ENCODE measurements at regions not wholly inside any gene's neighbourhood (a gene's known extent, or its start where the extent isn't known, plus 50 kb on each side); places are given as distances from the start of the nearest gene placed in this dataset.

DNA sequence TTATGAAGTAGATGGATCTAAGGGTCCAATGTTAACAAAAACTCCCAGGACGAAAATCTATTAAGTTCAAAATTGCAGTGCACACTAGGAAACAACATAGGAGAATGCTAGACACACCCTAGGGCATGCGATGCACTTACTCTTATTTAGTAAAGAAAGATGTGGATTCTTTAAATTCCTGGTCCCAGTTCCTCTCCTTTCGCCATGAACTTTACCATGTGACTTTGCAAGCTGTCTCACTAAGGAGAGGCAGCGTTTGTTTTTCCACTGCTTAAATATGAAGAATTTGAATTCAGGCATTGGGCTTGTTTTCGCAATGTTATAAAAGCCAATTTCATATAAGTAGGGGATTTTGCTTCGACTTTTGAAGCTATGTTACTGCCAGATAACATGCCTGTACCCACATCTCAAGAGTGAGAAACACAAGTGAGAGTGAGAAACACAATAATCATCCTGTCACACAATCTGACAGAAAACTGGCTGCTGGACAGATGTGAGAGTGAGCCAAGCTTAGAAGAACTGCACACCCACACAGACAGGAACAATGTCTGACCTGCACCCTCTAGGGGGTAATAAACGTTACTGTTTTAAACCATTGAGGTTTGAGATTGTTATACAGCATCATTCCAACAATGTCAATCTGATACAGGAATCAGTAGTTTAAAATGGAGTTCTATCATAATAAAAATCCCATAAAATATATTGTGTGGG, 1308.4 kb downstream of the SLITRK5 start:
- H3K4me2 ChIP-seq = no peak overlapping the region
- CTCF ChIA-PET = no interaction called here
- TF ChIP-seq CBX2 (IDR thresholded peaks at IDR 0.05; ENCODE audit: borderline replicate concordance, low read depth) = no peak
- no peak for TF ChIP-seq SMC3 (IDR thresholded peaks at IDR 0.05)
- TF ChIP-seq HOXB13 (CRISPR knock-in tag; IDR thresholded peaks at IDR 0.05; ENCODE audit: low read depth) = no peak
- TF ChIP-seq HOXB5 (CRISPR knock-in tag; IDR thresholded peaks at IDR 0.05) = no peak
- H3K4me1 ChIP-seq = no peaks in the 10 kb centered on the region
- 28% methylated on average over 7 of the region's 7 CpGs for WGBS (ENCODE audit: missing lambda C conversion rate)
- no peaks in the 10 kb centered on the region for H3K9me3 ChIP-seq
- DNase-seq (ENCODE audit: low read depth in 1 of 2, low spot score in 1 of 2) (no peak), FAIRE-seq (no peak), ATAC-seq (no peak)
- POLR2A ChIA-PET = no interaction called here
- H3K27ac ChIP-seq = no peak overlapping the region
- H3K4me3 ChIP-seq = no peak overlapping the region

DNA sequence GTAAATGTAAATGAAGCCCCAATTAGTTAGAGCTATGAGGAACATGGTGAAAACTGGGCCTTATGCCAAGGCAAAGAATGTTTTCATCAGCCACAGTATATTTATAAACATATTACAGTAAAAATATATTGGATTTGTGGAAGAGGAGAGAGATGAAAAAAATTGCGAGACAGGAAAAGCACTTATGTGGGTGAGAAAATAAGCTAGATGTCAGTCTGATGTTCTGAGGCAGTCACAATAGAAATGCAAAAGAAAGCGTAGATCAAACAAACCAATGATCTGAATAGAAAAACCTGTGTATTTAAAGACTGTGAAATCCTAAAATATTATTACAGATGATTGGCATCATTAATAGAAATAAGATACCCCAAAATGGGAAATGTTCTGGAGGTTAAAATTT, 1332.5 kb downstream of the SLITRK5 start:
- TF ChIP-seq JUNB (IDR thresholded peaks at IDR 0.05) = no peak
- TF ChIP-seq, protein P1, sequence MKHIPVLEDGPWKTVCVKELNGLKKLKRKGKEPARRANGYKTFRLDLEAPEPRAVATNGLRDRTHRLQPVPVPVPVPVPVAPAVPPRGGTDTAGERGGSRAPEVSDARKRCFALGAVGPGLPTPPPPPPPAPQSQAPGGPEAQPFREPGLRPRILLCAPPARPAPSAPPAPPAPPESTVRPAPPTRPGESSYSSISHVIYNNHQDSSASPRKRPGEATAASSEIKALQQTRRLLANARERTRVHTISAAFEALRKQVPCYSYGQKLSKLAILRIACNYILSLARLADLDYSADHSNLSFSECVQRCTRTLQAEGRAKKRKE (CRISPR knock-in tag; IDR thresholded peaks at IDR 0.05; ENCODE audit: low read depth) = no peak
- TF ChIP-seq, protein P2, sequence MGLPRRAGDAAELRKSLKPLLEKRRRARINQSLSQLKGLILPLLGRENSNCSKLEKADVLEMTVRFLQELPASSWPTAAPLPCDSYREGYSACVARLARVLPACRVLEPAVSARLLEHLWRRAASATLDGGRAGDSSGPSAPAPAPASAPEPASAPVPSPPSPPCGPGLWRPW (IDR thresholded peaks at IDR 0.05) = no peak
- no peak for TF ChIP-seq FOSL2 (IDR thresholded peaks at IDR 0.05)
- TF ChIP-seq FOSL2 (CRISPR knock-in tag; IDR thresholded peaks at IDR 0.05) = no peak
- no peak for TF ChIP-seq SREBF2 (IDR thresholded peaks at IDR 0.05)
- no peak for TF ChIP-seq GATA3 (IDR thresholded peaks at IDR 0.05; ENCODE audit: borderline replicate concordance)
- TF ChIP-seq CHD2 (IDR thresholded peaks at IDR 0.05; ENCODE audit: low read length, partially characterized antibody) = no peak
- TF ChIP-seq, protein P3, sequence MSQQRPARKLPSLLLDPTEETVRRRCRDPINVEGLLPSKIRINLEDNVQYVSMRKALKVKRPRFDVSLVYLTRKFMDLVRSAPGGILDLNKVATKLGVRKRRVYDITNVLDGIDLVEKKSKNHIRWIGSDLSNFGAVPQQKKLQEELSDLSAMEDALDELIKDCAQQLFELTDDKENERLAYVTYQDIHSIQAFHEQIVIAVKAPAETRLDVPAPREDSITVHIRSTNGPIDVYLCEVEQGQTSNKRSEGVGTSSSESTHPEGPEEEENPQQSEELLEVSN (IDR thresholded peaks at IDR 0.05; ENCODE audit: borderline replicate concordance, low read depth) = no peak
- TF ChIP-seq CBX8 (IDR thresholded peaks at IDR 0.05) = no peak
- TF ChIP-seq NPAS2 (CRISPR knock-in tag; IDR thresholded peaks at IDR 0.05; ENCODE audit: borderline replicate concordance) = no peak
- TF ChIP-seq KDM5A (IDR thresholded peaks at IDR 0.05) = no peak
- TF ChIP-seq, protein P4, sequence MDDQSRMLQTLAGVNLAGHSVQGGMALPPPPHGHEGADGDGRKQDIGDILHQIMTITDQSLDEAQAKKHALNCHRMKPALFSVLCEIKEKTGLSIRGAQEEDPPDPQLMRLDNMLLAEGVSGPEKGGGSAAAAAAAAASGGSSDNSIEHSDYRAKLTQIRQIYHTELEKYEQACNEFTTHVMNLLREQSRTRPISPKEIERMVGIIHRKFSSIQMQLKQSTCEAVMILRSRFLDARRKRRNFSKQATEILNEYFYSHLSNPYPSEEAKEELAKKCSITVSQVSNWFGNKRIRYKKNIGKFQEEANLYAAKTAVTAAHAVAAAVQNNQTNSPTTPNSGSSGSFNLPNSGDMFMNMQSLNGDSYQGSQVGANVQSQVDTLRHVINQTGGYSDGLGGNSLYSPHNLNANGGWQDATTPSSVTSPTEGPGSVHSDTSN (IDR thresholded peaks at IDR 0.05) = no peak
- no peak for TF ChIP-seq HOXA7 (CRISPR knock-in tag; IDR thresholded peaks at IDR 0.05)
- no peaks in the 10 kb centered on the region for H3K9me3 ChIP-seq
- H3K4me2 ChIP-seq = no peak overlapping the region
- H3K4me3 ChIP-seq = no peak overlapping the region
- no peak for FAIRE-seq
- H3K4me1 ChIP-seq = no peaks in the 10 kb centered on the region
- DNase-seq (ENCODE audit: low read depth in 1 of 2, low spot score in 1 of 2) = no peak
- CTCF ChIA-PET = no interaction called here
- H3K27ac ChIP-seq = no peak overlapping the region
- no peak for ATAC-seq
- WGBS (ENCODE audit: missing lambda C conversion rate) = 60% methylated on average over 2 of the region's 2 CpGs
- POLR2A ChIA-PET = no interaction called here

DNA sequence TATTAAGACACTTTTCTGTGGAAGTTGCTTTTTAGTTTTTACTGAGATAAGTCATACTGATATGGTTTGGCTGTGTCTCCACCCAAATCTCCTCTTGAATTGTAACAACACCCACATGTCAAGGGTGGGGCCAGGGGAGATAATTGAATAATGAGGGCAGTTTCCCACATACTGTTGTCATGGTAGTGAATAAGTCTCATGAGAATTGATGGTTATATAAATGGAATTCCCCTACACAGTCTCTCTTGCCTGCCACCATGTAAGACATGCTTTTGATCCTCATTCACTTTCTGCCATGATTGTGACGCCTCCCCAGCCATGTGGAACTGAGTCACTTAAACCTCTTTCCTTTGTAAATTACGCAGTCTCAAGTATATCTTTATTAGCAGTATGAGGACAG, 1340.4 kb downstream of the SLITRK5 start:
- WGBS (ENCODE audit: missing lambda C conversion rate) = 13% methylated on average over 2 of the region's 2 CpGs
- TF ChIP-seq PHF8 (IDR thresholded peaks at IDR 0.05; ENCODE audit: borderline replicate concordance, low read depth) (no peak), ZSCAN20 (CRISPR knock-in tag; IDR thresholded peaks at IDR 0.05) (no peak), POLR2A (IDR thresholded peaks at IDR 0.05; ENCODE audit: low read length) (no peak), KDM5A (IDR thresholded peaks at IDR 0.05) (no peak), POLR2AphosphoS2 (conservative IDR thresholded peaks at IDR 0.05; ENCODE audit: low read length) (no peak), EHMT2 (IDR thresholded peaks at IDR 0.05; ENCODE audit: low read depth) (no peak), SMC3 (IDR thresholded peaks at IDR 0.05) (no peak), SREBF2 (IDR thresholded peaks at IDR 0.05) (no peak), CHD4 (IDR thresholded peaks at IDR 0.05; ENCODE audit: borderline replicate concordance) (no peak), BHLHE40 (IDR thresholded peaks at IDR 0.05; ENCODE audit: low read depth, low read length) (no peak)
- TF ChIP-seq, protein P5, sequence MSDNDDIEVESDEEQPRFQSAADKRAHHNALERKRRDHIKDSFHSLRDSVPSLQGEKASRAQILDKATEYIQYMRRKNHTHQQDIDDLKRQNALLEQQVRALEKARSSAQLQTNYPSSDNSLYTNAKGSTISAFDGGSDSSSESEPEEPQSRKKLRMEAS (IDR thresholded peaks at IDR 0.05) = no peak
- TF ChIP-seq, protein P6, sequence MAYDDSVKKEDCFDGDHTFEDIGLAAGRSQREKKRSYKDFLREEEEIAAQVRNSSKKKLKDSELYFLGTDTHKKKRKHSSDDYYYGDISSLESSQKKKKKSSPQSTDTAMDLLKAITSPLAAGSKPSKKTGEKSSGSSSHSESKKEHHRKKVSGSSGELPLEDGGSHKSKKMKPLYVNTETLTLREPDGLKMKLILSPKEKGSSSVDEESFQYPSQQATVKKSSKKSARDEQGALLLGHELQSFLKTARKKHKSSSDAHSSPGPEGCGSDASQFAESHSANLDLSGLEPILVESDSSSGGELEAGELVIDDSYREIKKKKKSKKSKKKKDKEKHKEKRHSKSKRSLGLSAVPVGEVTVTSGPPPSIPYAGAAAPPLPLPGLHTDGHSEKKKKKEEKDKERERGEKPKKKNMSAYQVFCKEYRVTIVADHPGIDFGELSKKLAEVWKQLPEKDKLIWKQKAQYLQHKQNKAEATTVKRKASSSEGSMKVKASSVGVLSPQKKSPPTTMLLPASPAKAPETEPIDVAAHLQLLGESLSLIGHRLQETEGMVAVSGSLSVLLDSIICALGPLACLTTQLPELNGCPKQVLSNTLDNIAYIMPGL (CRISPR knock-in tag; IDR thresholded peaks at IDR 0.05; ENCODE audit: borderline replicate concordance) = no peak
- TF ChIP-seq, protein P3 (IDR thresholded peaks at IDR 0.05; ENCODE audit: borderline replicate concordance, low read depth) = no peak
- H3K27ac ChIP-seq = no peak overlapping the region
- FAIRE-seq (no peak), DNase-seq (ENCODE audit: low read depth in 1 of 2, low spot score in 1 of 2) (no peak), ATAC-seq (no peak)
- no peaks in the 10 kb centered on the region for H3K9me3 ChIP-seq
- no peak overlapping the region for H3K4me2 ChIP-seq
- ChIA-PET POLR2A (no interaction called here), CTCF (no interaction called here)
- no peak overlapping the region for H3K4me3 ChIP-seq
- no peaks in the 10 kb centered on the region for H3K4me1 ChIP-seq
